Stimulated activated CD4-positive, alpha-beta T cell treated with anti-CD3 and anti-CD28 coated beads, Interleukin-1b, Interleukin-23, amount 100 ng/mL, for 24 hours (primary cell): ENCODE measurements at regions not wholly inside any gene's neighbourhood (a gene's known extent, or its start where the extent isn't known, plus 50 kb on each side); places are given as distances from the start of the nearest gene placed in this dataset.
"Not testable (repeated sequence)": the region's sequence is repeated elsewhere in the genome, so short reads cannot be mapped to it uniquely, and the experiment has no call there.

Experiments
- DNase-seq, 4 experiments: peaks; one replicate each; pipeline ENCODE4 v3.0.0-alpha.2; 2020; ENCODE audit warnings: low read depth in 4 of 4, low spot score in 1 of 4

DNA sequence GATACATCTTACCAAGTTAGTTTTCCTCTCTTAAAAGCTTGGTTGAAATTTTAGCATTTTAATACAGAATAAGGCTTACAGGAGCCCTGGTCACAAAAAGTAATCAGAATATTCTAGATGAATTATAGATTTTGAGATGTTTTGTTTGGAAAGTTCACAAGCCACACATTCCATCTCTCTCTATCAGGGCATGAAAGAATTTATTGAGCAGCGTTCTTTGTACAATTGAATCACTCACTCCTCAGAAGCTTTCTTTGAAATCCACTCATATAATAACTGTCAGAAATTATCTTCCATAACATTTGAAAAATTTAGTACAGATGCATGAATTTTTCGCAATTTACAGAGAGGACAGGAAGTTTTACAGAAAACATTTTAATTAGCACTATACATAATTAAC is 938.6 kb upstream of the MDGA2 start:
- no peak for DNase-seq

GRCh38 chr14:48606960-48607359 is 931.6 kb upstream of the MDGA2 start:
- DNase-seq = not testable (repeated sequence)

DNA sequence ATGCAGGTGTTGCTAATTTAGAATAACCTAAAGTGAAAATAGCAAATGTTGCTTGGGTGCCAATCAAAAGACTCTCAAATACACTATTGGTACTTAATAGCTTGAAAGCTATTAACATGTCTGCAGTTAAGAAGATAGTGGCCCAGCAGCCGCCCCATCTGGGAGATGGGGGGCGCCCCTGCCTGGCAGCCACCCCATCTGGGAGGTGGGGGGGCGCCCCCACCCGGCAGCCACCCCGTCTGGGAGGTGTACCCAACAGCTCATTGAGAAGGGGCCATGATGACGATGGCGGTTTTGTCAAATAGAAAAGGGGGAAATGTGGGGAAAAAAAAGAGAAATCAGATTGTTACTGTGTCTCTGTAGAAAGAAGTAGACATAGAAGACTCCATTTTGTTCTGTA is 923.1 kb upstream of the MDGA2 start:
- no peak for DNase-seq

GRCh38 chr14:48586099-48586498 is 910.7 kb upstream of the MDGA2 start:
- no peak for DNase-seq

- DNase-seq = no peak
Measured at GRCh38 chr14:48584031-48584430, 908.6 kb upstream of the MDGA2 start.

- DNase-seq = no peak
Measured at GRCh38 chr14:48582938-48583337, 907.5 kb upstream of the MDGA2 start.

DNA sequence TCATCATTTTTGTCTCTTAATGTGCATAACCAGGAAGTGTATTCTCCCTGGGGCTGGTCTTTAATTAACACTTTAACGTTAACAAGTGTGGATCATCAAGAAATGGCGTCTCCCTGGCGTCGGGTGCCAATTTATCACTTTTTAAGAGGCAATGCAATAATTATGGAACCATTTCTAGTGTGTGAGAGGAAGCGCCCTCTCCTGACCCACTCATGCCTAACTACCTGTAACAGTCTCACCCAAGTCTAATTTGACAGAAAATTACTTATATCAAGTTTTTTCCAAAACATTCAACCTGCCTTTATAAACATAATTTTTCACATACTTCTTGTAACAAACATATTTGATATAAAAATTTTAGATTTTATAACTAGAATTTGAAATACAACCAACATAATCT is 905.3 kb upstream of the MDGA2 start:
- DNase-seq = no peak

DNA sequence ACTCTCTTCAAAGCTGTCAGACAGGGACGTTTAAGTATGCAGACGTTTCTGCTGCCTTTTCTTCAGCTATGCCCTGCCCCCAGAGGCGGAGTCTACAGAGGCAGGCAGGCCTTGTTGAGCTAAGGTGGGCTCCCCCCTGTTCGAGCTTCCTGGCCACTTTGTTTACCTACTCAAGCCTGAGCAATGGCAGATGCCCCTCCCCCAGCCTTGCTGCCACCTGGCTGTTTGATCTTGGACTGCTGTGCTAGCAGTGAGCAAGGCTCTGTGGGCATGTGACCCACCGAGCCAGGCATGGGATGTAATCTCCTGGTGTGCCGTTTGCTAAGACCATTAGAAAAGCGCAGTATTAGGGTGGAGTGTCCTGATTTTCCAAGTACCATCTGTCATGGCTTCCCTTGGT is 900.4 kb upstream of the MDGA2 start:
- DNase-seq = no peak

- no peak for DNase-seq
Measured at GRCh38 chr14:48568688-48569087, 893.3 kb upstream of the MDGA2 start.

- no peak for DNase-seq
Measured at GRCh38 chr14:48568252-48568651, 892.8 kb upstream of the MDGA2 start.

DNA sequence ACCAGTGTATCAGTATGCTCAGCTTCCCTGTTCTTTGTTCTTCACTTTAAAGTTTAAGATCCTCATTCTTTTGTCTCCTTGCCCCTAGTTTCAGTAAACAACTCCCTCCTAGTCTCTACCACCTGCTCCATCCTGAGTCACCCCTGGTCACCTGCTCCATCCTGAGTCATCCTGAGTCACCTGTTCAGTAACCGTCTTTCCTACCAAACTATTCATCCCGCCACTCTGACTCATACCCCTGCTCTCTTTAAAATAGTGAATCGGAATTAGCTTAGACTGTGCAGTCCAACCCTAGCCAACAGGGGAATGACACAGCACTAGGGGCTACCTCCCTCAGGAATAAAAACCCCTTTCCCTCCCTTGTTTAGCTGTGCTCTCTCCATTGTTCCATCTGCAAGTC is 888.1 kb upstream of the MDGA2 start:
- no peak for DNase-seq

GRCh38 chr14:48561438-48561837 is 886.0 kb upstream of the MDGA2 start:
- not testable (repeated sequence) for DNase-seq

DNA sequence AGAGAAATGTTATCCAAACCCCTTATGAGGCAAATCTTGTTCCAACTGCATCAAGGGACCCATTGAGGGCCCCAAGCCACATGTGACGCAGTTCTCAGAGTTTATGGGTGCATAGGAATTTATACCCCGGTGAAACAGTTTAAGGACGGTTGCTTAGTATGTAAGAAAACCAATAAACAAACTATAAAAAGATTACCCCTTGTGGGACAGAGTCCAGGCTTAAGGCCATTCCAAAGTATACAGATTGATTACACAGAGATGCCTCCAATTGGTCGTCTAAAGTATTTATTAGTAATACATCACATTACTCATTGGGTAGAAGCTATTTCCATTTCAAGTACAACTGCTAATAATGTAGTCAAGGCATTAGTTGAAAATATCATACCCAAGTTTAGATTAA is 885.0 kb upstream of the MDGA2 start:
- no peak for DNase-seq

DNA sequence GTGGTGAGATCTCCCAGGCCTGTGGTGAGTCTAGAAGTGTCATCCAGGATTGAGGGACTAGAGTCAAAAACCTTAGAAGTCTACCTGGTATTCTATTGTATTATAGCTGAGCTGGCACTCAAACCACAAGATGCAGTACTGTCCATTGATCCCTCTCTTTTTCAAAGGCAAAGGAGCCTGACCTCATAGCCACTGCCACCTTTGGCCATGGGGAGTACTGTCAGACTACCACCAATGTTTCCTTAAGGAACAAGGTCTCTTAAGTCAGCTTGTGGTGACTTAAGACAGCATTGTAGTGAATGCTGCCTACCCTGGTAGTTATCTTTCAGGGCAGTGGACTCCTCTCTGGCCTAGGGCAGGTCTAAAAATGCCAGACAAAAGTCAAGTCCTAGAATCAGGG is 878.0 kb upstream of the MDGA2 start:
- no peak for DNase-seq

GRCh38 chr14:48546996-48547395 is 871.6 kb upstream of the MDGA2 start:
- DNase-seq = no peak

- DNase-seq = no peak
Measured at GRCh38 chr14:48537600-48537999, 862.2 kb upstream of the MDGA2 start.

GRCh38 chr14:48536318-48536717 is 860.9 kb upstream of the MDGA2 start:
- no peak for DNase-seq

DNA sequence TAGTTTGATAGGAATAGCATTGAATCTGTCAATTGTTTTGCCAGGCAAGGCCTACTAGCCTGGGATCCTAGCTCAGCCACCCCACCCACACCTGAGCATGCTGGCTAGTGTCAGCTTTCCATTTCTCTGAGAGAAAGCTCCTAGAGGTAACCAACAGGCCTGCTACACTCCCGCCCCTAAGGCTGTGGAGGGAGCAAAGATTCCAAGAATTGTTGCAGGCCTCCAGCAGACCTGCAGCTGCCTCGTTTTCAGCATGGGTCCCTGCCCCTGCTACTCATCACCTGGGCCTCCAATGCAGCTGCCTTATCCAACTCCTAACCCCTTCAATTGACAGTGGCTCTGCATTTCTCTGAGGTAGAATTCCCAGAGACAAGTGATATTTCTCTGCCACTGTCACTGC is 852.4 kb upstream of the MDGA2 start:
- DNase-seq = no peak

GRCh38 chr14:48526307-48526706 is 850.9 kb upstream of the MDGA2 start:
- no peak for DNase-seq

GRCh38 chr14:48504921-48505320 is 829.5 kb upstream of the MDGA2 start:
- DNase-seq = no peak

- DNase-seq = no peak
Measured at GRCh38 chr14:48490756-48491155, 815.4 kb upstream of the MDGA2 start.

- DNase-seq = no peak
Measured at GRCh38 chr14:48473944-48474343, 798.5 kb upstream of the MDGA2 start.

- no peak for DNase-seq
Measured at GRCh38 chr14:48456051-48456450, 780.6 kb upstream of the MDGA2 start.

DNA sequence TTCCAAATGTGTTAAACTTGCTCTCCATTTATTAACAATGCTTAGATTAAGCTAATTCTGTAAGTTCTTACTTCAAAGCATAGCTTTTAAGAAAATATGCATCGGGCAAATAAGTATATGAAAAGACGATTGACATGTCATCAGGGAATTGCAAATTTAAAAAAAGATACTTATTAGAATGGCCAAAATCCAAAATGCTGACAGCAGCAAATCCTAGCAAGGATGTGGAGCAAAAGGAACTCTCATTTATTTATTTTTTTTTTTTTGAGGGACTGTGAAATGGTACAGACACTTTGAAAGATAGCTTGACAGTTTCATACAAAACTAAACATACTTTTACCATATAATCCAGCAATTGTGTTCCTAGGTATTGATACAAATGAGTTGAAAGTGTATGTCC is 779.5 kb upstream of the MDGA2 start:
- no peak for DNase-seq
